NCI-H1436 (cell line): ENCODE measurements at regions not wholly inside any gene's neighbourhood (a gene's known extent, or its start where the extent isn't known, plus 50 kb on each side); places are given as distances from the start of the nearest gene placed in this dataset.
"Not testable (repeated sequence)": the region's sequence is repeated elsewhere in the genome, so short reads cannot be mapped to it uniquely, and the experiment has no call there.

Experiments
- DNase-seq: peaks from one replicate; lab custom pipeline; 2025; lab: John Stamatoyannopoulos, UW

DNA sequence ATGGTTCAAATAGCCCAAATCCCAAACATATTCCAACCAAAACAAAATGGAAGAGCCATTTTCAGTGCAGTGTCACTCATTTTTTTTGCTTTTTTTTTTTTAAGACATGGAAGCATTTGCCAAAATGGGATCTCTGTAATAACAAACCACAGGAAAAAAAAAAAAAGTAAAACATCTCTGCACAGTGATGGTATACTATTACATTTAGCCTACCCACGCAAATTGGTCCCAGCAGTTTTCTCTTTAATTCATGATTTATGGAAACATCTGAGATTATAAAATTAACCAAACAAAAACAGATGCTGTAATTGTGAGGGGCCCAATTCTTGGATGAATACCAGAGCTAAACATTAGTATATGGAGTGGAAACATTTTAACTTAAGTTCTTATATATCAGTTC is 566.6 kb downstream of the ZNF608 start:
- no peak for DNase-seq

DNA sequence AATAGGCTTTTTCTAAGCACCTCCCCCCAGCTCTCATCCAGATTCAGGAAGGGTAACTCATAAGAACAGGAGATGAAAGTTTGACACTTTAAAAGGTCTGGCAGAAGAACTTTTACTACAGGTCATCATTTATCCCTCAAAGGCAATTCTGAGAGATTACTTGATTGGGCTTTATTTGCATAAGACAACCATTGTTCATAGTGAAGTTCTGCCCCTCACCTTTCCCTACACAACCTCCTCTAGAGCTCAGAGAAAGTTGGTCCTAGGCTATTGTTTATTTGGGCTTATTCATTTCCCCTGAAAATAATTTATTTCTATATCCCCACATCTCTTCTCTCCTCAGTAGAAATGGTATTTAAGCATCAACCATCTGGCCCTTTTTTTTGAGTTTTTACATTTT is 568.4 kb downstream of the ZNF608 start:
- no peak for DNase-seq

DNA sequence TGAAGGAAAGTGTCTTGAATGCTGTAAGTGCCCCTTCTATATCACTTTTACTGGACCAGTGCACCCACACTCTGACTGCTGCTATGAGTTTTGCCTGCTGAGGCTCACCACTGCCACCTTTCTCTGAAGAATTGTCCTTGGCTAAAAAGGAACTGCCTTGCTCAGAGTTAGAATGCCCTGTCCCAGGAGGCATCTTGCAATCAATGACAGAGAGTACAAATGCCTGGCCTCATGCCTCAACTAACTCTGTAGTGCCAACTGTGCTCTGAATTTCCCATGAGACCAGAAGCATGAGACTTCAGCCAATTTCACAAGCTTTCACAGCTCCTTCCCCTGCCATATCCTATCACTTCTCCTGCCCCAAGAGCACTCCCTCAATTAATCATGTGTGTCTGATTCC is 569.7 kb downstream of the ZNF608 start:
- DNase-seq: no peak

DNA sequence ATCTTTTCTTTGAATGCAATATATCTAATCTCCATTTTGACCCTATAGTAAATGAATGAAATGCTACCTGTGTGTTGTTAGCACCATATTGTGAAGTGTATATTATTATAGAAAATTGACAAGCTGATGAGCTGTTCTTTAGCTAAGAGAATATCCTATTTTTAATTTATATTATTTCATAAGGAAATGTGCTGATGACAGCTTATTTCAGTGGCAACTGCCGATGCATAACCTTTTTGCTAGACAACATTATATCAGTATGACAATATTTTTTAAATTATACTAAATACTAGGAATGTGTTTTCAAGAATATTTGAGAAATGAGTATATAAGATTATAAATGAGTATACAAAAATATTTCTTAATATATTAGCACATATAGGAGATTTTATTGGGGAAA is 573.1 kb downstream of the ZNF608 start:
- no peak for DNase-seq

DNA sequence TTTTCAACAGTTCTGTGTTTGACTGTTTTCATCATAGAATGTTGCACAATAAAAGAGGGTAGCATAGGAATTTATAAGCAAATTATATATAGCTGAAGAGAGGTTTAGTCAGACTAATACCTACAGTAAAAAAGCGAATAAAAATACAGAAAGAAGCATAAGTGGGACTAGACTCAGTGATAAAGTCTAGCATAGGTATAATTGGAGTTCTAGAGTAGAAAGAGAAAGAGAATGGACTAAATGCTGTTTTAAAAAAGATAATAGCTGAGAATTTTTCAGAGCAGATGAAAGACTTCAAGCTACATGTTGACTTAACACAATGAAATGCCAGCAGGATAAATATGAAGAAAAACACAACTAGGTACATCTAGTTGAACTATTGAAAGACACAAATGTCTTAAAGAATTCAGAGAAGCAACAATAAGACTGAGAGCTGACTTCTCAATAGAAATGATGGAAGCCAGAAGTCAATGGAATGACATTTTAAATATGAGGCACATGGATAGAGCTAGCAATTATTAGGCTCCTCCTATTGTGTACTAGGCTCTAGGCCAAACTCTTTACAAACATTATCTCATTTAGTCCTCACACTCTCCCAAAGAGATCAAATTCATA is 573.9 kb downstream of the ZNF608 start:
- no peak for DNase-seq

DNA sequence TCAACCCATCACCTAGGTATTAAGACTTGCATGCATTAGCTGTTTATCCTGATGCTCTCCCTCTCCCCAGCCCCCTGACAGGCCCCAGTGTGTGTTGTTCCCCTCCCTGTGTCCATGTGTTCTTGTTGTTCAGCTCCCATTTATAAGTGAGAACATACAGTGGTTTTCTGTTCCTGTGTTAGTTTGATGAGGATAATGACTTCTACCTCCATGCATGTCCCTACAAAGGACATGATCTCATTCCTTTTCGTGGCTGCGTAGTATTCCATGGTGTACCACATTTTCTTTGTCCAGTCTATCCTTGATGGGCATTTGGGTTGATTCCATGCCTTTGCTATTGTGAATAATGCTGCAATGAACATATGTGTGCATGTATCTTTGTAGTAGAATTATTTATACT is 578.3 kb downstream of the ZNF608 start:
- DNase-seq: not testable (repeated sequence)

DNA sequence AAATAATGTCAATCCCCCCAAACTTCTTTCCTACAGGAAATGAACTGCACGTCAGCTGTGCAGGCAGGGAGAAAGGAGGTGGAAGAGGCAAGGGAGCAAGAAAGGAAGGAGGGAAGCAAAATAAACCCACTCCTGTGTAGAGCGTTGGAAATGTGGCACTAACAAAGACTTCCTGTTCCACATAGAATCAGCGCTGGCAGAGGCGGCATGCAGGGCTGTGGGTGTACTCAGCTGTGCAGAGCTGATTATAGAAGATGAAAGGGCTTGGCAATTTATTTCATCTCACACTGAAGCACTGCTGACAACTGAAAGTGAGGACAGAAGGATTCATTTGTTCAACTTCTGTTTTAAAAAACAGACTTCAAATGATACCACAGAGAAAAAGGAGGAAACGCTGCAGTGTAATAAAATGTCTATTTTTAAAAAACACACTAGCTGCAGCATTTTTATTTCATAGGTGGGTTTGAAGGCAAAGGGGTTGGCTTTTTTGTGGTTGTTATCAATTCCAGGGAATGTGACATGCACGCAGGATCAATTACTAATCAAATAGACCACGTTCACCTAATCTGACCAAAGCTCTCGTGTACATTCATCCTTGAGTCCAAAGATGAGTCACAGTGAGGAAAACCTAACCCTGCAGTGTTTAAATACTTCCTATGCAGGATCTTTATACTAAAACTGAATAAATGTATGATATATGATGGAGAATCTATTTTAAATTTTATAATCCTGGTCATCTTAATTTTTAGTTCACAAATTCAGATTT is 583.5 kb downstream of the ZNF608 start:
- peak; percentile 42 for DNase-seq

DNA sequence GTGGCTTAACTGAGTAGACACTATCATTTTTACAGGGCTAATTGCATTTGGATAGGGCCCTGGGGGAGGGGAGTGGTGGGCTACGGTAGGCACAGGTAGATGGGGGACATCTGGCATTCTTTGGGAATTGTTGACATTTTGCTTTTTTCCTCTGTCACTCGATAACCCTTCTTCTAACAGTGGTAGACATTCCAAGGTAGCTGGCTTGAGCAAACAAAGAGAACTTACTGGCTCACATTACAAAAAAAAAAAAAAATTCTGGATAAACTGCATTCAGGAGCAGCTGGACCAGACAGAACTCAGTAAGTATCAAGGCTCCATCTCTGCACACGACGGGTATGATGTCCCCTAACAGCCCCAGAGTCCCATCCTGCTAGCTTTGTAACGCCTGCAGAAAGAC is 585.2 kb downstream of the ZNF608 start:
- no peak for DNase-seq

DNA sequence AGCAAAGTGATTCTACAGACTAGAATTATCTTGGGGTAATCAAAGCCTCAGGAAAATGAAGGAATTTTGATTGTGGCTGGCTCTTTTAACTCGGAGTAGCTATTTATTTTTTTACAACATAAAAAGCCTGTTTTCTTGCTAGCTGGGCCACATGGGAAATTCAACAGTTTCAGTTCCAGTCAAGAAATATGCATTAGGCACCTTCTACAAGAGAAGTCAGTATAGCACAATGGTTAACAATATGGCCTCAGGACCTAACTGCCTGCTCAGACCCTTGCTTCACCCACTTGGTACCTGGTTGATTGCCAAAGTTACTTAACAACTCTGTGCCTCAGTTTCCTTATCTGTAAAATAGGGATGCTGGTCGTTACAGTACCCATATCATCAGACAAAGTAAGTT is 586.2 kb downstream of the ZNF608 start:
- DNase-seq: no peak

DNA sequence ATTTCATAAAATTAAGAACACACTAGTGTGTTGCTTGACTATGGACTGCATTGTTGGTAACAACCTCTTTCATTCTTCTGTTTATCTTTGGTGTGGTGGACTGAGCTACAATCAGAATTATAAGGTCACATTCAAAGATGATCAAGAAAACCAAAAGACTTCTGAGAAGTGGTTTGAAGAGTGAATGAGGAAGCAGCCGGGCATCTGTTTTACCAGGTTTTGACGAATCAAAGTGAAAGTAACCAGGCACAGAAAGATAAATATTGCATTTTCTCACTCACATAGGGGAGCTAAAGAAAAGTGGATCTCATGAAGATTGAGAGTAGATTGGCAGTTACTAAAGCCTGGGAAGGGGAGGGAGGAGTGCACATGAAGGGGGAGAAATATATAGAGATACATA is 589.1 kb downstream of the ZNF608 start:
- no peak for DNase-seq

DNA sequence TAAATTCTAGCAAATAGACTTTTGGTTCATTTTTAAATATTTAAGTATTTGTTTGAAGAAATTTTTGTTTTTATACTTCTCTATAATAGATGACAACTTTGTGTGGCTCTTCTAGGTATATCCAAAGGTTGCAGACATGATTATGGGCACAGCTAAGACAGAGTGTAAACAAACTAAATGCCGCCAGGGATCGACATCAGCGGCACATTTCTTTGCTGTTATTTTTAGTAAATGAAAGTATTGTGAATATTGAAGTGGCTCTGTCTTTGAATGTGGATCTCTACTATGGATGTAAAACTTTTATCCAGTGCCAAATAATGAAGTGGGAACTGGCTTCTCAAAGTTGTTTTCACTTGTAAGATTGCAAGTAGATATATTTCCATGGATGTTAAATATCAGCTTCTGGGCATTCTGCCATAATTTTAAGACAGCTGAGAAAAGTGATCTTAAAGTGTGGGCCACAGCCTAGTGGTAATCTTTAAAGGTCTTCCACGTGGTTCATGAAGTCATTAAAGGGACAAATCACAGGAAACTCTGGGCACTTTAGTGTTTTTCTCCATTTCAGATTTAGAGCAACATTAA is 589.9 kb downstream of the ZNF608 start:
- DNase-seq: no peak

DNA sequence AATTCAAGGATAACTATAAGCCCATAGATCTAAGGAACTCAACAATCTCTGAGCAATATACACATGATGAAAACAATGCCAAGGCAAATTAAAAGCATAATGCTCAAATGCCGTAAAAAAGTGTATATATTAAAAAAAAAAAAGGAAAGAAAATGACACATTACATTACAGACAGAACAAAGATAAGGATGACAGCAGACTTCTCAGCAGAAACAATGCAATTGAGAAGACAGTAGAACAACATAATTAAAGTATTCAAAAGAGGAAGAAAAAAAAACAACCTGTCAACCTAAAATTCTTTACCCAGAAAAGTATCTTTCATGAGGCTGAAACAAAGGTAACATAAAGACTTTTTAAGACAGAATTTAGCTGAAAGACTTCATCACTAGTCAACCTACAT is 591.7 kb downstream of the ZNF608 start:
- DNase-seq: no peak

DNA sequence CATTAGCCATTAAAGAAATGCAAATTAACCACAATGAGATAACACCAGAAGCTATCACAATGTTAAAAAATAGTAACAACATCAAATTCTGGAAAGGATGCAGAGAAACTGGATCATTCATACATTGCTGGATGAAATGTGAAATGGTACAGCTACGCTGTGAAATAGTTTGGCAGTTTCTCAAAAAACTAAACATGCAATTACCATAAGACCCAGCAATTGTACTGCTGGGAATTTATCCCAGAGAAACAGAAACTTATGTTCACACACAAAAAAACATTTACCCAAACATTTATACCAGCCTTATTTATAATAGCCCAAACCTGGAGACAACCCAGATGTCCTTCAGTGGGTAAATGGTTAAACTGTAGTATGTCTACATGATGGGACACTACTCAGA is 592.9 kb downstream of the ZNF608 start:
- no peak for DNase-seq

DNA sequence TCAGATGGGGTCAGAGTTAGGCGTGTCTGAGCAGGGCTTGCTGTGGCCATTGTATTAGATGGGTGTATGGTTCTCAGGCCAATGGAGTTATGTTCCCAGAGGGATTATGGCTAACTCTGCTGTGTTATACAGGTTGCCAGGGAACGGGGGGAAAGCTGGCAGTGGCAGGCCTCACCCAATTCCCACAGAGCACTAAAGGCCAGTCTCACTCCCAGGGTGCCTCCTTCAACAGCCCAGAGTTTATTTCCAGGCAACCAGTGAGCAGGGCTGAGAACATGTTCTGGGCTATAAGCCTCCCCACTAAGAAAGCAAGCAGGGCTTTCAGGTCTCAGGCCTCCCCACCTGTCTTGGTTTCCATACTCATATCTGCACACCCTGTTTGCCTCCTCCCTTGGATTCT is 597.9 kb downstream of the ZNF608 start:
- no peak for DNase-seq

DNA sequence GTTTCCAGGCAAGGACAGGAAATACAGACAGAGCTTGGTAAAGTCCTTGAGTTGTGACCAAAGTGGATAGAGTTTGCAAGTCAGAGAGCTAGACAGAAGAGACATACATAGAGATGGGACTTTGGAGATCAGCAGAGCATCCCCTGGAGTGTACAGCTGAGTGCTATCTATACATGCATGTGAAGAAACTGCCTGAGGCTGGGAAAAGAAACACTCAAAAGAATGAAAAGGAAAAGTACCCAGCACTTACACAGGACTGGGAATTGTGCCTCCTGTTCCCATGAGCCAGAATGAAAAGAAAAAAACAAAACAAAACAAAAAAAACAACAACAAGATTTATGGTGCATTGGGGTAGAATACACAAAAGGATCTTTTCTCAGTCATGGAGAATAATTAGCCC is 606.4 kb downstream of the ZNF608 start:
- no peak for DNase-seq

DNA sequence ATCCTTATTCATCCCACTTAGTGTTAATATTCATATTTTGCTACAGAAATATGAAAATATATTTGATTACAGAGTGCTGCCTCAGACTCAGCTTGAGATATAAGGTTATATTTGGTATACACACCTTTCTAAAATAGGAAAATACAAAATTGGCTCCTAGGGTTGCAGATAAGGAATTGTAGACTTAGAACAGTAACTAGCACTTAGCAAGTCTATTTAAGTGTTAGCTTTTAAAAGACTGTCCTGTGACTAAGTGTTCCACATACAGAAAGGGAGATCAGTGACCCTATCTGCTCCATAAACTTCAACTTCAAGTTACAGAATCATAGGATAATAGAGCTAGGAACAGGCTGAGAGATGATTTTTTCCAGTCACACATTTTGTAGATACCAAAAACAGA is 607.0 kb downstream of the ZNF608 start:
- DNase-seq: no peak

DNA sequence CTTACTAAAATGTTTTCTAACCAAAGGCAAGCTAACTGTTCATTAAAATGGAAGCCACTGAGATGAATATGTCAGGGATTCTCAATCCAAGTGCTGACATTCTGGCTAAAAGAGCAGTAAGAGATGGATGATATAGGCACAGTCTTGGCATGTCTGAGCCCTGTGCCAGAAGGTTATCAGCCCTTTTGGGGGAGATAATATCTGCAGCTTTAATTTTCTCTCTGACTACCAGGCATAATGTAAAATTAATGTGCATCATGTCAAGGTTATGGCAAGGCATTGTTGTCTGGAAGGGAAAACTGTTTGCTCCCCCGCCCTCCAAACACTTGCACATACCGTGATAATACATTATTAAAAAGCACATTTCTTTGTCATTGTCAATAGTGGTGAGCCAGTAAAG is 609.8 kb downstream of the ZNF608 start:
- no peak for DNase-seq

DNA sequence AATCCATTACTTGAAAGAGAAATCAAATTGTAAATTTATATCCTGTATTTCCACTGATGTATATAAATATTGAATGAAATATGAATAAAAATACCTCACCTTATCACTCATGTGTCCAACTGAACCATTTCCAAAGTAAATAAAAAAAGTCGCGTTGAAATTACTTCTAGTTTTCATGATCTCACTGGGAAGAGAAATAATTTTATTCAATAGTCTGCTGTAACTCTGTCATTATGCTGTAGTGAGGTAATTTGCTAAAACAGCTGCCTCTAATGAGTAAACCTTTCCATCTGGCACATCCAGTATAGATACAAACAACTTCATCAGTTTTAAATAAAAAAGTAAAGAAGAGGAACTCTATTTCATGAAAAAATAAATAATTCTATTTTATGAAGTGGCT is 611.5 kb downstream of the ZNF608 start:
- DNase-seq: no peak

DNA sequence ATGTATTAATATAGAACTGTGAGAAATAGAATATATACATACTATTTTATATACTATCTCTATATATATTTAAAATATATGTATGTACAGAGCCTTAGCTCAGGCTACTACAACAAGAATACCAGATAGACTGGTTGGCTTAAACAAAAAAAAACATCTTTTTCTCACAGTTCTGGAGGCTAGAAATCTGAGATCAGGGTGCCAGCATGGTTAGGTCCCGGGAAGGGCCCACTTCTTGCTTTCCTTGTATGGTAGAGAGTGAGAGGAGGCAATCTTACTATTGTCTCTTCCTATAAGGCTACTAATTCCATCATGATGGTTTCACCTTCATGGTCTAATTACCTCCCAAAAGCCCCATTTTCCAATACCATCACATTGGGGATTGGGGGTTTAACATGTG is 613.0 kb downstream of the ZNF608 start:
- no peak for DNase-seq

DNA sequence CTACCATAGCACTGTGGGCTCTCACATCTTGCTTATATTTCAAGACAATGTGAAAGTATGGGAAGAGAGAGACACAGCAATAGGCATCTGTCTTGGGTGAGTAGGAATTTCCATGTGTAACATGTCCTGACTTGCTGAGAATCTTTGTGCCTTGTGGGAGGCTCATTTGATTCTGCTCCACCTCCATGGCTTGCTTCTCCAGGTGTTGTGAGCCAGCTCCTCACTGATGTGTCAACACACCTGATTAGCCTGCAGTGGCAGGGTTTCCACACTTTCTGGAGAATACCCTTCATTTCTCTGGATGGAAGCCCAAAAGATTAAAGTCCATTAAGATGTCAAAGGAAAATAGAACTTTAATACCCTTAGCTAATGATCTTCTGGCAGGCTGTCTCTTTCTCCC is 613.6 kb downstream of the ZNF608 start:
- no peak for DNase-seq

DNA sequence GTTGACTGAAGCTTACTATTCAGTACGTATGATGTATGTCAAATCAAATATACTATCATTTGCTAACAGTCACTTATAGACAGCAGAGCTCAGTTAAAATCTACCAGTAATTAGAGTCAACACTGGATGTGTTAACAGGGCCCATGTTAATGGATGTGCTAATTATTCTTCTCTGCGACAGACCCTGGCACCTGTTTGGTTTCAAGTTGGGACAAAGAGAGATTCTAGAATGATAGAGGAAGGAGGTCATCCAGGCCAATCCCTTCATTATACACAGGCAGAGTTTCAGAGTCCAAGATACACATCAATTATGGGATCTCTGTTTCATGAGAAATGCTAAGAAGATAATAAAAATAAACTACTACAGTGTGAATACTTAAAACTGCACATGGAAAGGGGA is 615.0 kb downstream of the ZNF608 start:
- DNase-seq: peak; percentile 59

DNA sequence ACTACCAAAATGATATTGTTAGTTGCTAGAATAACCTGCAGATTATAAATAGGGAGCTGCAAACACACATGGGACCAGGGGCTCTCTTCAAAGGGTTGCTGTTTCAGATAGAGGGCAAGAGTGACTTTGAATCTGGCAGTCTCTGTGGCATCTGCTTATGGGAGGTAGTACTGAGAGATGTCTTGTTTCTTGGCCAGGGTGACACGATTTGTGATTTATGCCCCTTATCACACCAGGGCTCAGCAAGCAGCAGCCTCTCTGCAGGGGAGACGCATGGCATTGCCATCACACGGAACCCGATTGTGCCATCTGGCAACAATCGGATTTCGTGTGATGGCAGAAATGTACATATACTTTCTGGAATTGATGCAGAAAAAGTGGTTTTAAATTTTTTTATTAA is 615.6 kb downstream of the ZNF608 start:
- DNase-seq: no peak

DNA sequence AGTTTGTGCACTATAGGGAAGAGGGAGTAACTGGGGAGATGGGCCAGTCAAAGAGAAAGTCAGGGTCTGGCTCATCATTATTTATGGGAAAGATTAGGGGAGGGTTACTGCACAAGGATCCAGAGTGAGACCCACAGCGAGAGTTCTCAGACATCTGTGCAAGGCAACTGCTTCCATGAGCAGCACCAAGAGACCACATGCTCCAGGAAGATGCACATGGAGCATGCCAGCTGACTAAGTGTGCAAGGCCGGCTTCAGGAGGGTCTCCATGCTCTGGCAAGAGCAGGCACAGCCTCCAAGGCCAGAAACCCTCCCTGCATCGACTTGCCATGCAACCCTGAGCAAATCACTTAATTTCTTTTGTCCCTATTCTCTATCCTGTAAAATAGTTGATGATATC is 616.9 kb downstream of the CSNK1G3 start:
- no peak for DNase-seq
